Stimulated activated naive CD8-positive, alpha-beta T cell treated with anti-CD3 and anti-CD28 coated beads, Interleukin-15, Interleukin-2, amounts not matched to agents 100 U/mL and 50 U/mL, for 24 hours (primary cell): ENCODE measurements at regions not wholly inside any gene's neighbourhood (a gene's known extent, or its start where the extent isn't known, plus 50 kb on each side); places are given as distances from the start of the nearest gene placed in this dataset.

Experiments
- ATAC-seq: fragments of 150-1000 bp; cut with Tn5 transposase; one replicate; pipeline ENCODE4 v1.10.0; 2021
- DNase-seq: peaks from one replicate; pipeline ENCODE4 v3.0.0; 2021

GRCh38 chr6:106918115-106918514 lies 56.4 kb downstream of the CD24 start:
- ATAC-seq, result no peak

GRCh38 chr6:106916891-106917290 lies 57.6 kb downstream of the CD24 start:
- ATAC-seq (no peak), DNase-seq (no peak)

More at GRCh38 chr6:106918115-106918514, 56.4 kb downstream of the CD24 start:
- no peak for DNase-seq

GRCh38 chr6:106913676-106914280 lies 60.8 kb downstream of the CD24 start:
- DNase-seq (no peak), ATAC-seq (no peak)

- no peak for DNase-seq
- ATAC-seq, result no peak
These were observed 61.4 kb downstream of the CD24 start for GRCh38 chr6:106913111-106913510.

- no peak for ATAC-seq
These were observed 62.4 kb downstream of the CD24 start for GRCh38 chr6:106912091-106912490.

GRCh38 chr6:106910999-106911949 lies 63.3 kb downstream of the CD24 start:
- DNase-seq (no peak), ATAC-seq (no peak)

More at GRCh38 chr6:106912091-106912490, 62.4 kb downstream of the CD24 start:
- DNase-seq, result no peak

GRCh38 chr6:106908386-106908840 lies 66.1 kb downstream of the CD24 start:
- no peak for ATAC-seq
- no peak for DNase-seq

- ATAC-seq (no peak), DNase-seq (no peak)
These were observed 66.8 kb downstream of the CD24 start for GRCh38 chr6:106907754-106908153.

GRCh38 chr6:106906232-106906631 lies 68.3 kb downstream of the CD24 start:
- ATAC-seq (no peak), DNase-seq (no peak)

GRCh38 chr6:106903299-106903698 lies 71.2 kb downstream of the CD24 start:
- no peak for ATAC-seq
- no peak for DNase-seq

GRCh38 chr6:106901062-106901461 lies 73.5 kb downstream of the CD24 start:
- DNase-seq (no peak), ATAC-seq (no peak)

- DNase-seq (no peak), ATAC-seq (no peak)
These were observed 74.8 kb downstream of the CD24 start for GRCh38 chr6:106899697-106900096.

- ATAC-seq, result no peak
These were observed 76.9 kb downstream of the CD24 start for GRCh38 chr6:106897580-106897979.

GRCh38 chr6:106895703-106896040 lies 78.9 kb downstream of the CD24 start:
- no peak for ATAC-seq

More at GRCh38 chr6:106897580-106897979, 76.9 kb downstream of the CD24 start:
- DNase-seq, result no peak

GRCh38 chr6:106894978-106895702 lies 79.4 kb downstream of the CD24 start:
- ATAC-seq (no peak), DNase-seq (no peak)

More at GRCh38 chr6:106895703-106896040, 78.9 kb downstream of the CD24 start:
- DNase-seq, result no peak

- ATAC-seq, result no peak
- DNase-seq, result no peak
These were observed 82.3 kb downstream of the CD24 start for GRCh38 chr6:106892186-106892585.

GRCh38 chr6:106890447-106890846 lies 84.1 kb downstream of the CD24 start:
- no peak for ATAC-seq
- no peak for DNase-seq

GRCh38 chr6:106889692-106890091 lies 84.8 kb downstream of the CD24 start:
- no peak for ATAC-seq
- no peak for DNase-seq

- ATAC-seq (no peak), DNase-seq (no peak)
These were observed 87.4 kb downstream of the CD24 start for GRCh38 chr6:106886922-106887797.

- DNase-seq (no peak), ATAC-seq (no peak)
These were observed 88.3 kb downstream of the CD24 start for GRCh38 chr6:106886081-106886843.

GRCh38 chr6:106885679-106886078 lies 88.8 kb downstream of the CD24 start:
- no peak for DNase-seq
- ATAC-seq, result no peak
